Panc1 (cell line): ENCODE measurements at regions not wholly inside any gene's neighbourhood (a gene's known extent, or its start where the extent isn't known, plus 50 kb on each side); places are given as distances from the start of the nearest gene placed in this dataset.
A peak's percentile ranks its signal among the peaks of the same experiment; 100 is the strongest.

Source experiments
- SIN3A ChIP-seq: IDR thresholded peaks from 2 replicates; pipeline ENCODE4 v1.6.1; 2012; ENCODE audit warnings: low read depth, mild to moderate bottlenecking, low read length, moderate library complexity, borderline replicate concordance; ENCODE audit not compliant: insufficient read depth
- TF ChIP-seq, protein P1 (sequence below), 2 experiments: IDR thresholded peaks; 2 replicates each; pipeline ENCODE4 v1.6.1; 2011 to 2012; ENCODE audit warnings: low read depth in 2 of 2, control low read depth in 1 of 2, low read length in 1 of 2, mild to moderate bottlenecking in 1 of 2, moderate library complexity in 1 of 2; ENCODE audit not compliant: insufficient read depth in 1 of 2
- TF ChIP-seq, protein P2 (sequence below): fragments of 450-650 bp; IDR thresholded peaks from 2 replicates; pipeline ENCODE4 v1.5.1; 2017; ENCODE audit warnings: mild to moderate bottlenecking

GRCh38 chr2:129396980-129397599 lies 582.4 kb upstream of the RAB6C start:
- TF ChIP-seq, protein P1, sequence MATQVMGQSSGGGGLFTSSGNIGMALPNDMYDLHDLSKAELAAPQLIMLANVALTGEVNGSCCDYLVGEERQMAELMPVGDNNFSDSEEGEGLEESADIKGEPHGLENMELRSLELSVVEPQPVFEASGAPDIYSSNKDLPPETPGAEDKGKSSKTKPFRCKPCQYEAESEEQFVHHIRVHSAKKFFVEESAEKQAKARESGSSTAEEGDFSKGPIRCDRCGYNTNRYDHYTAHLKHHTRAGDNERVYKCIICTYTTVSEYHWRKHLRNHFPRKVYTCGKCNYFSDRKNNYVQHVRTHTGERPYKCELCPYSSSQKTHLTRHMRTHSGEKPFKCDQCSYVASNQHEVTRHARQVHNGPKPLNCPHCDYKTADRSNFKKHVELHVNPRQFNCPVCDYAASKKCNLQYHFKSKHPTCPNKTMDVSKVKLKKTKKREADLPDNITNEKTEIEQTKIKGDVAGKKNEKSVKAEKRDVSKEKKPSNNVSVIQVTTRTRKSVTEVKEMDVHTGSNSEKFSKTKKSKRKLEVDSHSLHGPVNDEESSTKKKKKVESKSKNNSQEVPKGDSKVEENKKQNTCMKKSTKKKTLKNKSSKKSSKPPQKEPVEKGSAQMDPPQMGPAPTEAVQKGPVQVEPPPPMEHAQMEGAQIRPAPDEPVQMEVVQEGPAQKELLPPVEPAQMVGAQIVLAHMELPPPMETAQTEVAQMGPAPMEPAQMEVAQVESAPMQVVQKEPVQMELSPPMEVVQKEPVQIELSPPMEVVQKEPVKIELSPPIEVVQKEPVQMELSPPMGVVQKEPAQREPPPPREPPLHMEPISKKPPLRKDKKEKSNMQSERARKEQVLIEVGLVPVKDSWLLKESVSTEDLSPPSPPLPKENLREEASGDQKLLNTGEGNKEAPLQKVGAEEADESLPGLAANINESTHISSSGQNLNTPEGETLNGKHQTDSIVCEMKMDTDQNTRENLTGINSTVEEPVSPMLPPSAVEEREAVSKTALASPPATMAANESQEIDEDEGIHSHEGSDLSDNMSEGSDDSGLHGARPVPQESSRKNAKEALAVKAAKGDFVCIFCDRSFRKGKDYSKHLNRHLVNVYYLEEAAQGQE (IDR thresholded peaks at IDR 0.05; ENCODE audit: insufficient read depth in 1 of 2, low read depth in 2 of 2, low read length in 1 of 2): no peak
- TF ChIP-seq, protein P2, sequence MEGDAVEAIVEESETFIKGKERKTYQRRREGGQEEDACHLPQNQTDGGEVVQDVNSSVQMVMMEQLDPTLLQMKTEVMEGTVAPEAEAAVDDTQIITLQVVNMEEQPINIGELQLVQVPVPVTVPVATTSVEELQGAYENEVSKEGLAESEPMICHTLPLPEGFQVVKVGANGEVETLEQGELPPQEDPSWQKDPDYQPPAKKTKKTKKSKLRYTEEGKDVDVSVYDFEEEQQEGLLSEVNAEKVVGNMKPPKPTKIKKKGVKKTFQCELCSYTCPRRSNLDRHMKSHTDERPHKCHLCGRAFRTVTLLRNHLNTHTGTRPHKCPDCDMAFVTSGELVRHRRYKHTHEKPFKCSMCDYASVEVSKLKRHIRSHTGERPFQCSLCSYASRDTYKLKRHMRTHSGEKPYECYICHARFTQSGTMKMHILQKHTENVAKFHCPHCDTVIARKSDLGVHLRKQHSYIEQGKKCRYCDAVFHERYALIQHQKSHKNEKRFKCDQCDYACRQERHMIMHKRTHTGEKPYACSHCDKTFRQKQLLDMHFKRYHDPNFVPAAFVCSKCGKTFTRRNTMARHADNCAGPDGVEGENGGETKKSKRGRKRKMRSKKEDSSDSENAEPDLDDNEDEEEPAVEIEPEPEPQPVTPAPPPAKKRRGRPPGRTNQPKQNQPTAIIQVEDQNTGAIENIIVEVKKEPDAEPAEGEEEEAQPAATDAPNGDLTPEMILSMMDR: peak; percentile 75
- TF ChIP-seq SIN3A: no peak
